Ishikawa (cell line): ENCODE measurements at regions not wholly inside any gene's neighbourhood (a gene's known extent, or its start where the extent isn't known, plus 50 kb on each side); places are given as distances from the start of the nearest gene placed in this dataset.

Experiments
- CEBPB ChIP-seq: IDR thresholded peaks from 2 replicates; pipeline ENCODE4 v1.6.1; 2012
- CREB1 ChIP-seq: IDR thresholded peaks from 2 replicates; pipeline ENCODE4 v1.6.1; 2012; ENCODE audit warnings: low read depth
- EGR1 ChIP-seq: IDR thresholded peaks from 2 replicates; pipeline ENCODE4 v1.6.1; 2012
- EP300 ChIP-seq: IDR thresholded peaks from 2 replicates; pipeline ENCODE4 v1.6.1; 2012; ENCODE audit warnings: borderline replicate concordance
- FOXM1 ChIP-seq: IDR thresholded peaks from 2 replicates; pipeline ENCODE4 v1.6.1; 2012; ENCODE audit warnings: low read depth, borderline replicate concordance
- NFIC ChIP-seq: IDR thresholded peaks from 2 replicates; pipeline ENCODE4 v1.6.1; 2012
- RAD21 ChIP-seq: IDR thresholded peaks from 2 replicates; pipeline ENCODE4 v1.6.1; 2012; ENCODE audit warnings: low read depth
- TAF1 ChIP-seq: IDR thresholded peaks from 2 replicates; pipeline ENCODE4 v1.6.1; 2012; ENCODE audit warnings: low read depth, mild to moderate bottlenecking
- TCF12 ChIP-seq: IDR thresholded peaks from 2 replicates; pipeline ENCODE4 v1.6.1; 2012; ENCODE audit warnings: low read depth
- TEAD4 ChIP-seq: IDR thresholded peaks from 2 replicates; pipeline ENCODE4 v1.6.1; 2012
- YY1 ChIP-seq: IDR thresholded peaks from 2 replicates; pipeline ENCODE4 v1.6.1; 2012; ENCODE audit warnings: low read depth
- ZBTB7A ChIP-seq: IDR thresholded peaks from 2 replicates; pipeline ENCODE4 v1.6.1; 2012; ENCODE audit warnings: low read depth
- TF ChIP-seq, protein P1 (sequence below): IDR thresholded peaks from 2 replicates; pipeline ENCODE4 v1.6.1; 2012
- TF ChIP-seq, protein P2 (sequence below): IDR thresholded peaks from 2 replicates; pipeline ENCODE4 v1.6.1; 2012
- TF ChIP-seq, protein P3 (sequence below): IDR thresholded peaks from 2 replicates; pipeline ENCODE4 v1.6.1; 2012; ENCODE audit warnings: low read depth, mild to moderate bottlenecking

DNA sequence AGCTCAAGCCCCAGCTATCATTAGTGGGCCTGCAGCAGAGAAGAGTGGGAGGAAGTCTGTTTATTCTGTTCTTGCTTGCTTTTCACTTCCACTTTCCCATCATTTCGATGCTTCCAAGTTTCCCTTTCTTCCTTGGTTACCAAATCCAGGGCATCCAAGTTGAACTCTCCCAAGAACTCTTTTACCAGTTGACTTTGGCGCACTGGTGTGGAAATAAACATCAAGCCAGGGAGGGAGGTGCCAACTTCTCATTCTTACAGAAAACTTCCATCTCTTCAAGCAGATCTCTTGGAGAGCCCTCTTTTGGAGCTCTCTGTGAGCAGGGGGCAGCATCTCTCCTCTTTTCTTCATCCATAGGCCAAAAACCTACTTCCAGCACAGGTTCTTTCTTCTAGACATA lies 85.7 kb upstream of the RGS17 start:
- TF ChIP-seq ZBTB7A (no peak), EGR1 (no peak), TAF1 (no peak), TCF12 (no peak), RAD21 (no peak), FOXM1 (no peak), TEAD4 (no peak), CEBPB (no peak), NFIC (no peak), YY1 (no peak), EP300 (no peak), CREB1 (no peak)
- TF ChIP-seq, protein P1, sequence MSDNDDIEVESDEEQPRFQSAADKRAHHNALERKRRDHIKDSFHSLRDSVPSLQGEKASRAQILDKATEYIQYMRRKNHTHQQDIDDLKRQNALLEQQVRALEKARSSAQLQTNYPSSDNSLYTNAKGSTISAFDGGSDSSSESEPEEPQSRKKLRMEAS, result no peak
- TF ChIP-seq, protein P2, sequence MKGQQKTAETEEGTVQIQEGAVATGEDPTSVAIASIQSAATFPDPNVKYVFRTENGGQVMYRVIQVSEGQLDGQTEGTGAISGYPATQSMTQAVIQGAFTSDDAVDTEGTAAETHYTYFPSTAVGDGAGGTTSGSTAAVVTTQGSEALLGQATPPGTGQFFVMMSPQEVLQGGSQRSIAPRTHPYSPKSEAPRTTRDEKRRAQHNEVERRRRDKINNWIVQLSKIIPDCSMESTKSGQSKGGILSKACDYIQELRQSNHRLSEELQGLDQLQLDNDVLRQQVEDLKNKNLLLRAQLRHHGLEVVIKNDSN, result no peak
- TF ChIP-seq, protein P3, sequence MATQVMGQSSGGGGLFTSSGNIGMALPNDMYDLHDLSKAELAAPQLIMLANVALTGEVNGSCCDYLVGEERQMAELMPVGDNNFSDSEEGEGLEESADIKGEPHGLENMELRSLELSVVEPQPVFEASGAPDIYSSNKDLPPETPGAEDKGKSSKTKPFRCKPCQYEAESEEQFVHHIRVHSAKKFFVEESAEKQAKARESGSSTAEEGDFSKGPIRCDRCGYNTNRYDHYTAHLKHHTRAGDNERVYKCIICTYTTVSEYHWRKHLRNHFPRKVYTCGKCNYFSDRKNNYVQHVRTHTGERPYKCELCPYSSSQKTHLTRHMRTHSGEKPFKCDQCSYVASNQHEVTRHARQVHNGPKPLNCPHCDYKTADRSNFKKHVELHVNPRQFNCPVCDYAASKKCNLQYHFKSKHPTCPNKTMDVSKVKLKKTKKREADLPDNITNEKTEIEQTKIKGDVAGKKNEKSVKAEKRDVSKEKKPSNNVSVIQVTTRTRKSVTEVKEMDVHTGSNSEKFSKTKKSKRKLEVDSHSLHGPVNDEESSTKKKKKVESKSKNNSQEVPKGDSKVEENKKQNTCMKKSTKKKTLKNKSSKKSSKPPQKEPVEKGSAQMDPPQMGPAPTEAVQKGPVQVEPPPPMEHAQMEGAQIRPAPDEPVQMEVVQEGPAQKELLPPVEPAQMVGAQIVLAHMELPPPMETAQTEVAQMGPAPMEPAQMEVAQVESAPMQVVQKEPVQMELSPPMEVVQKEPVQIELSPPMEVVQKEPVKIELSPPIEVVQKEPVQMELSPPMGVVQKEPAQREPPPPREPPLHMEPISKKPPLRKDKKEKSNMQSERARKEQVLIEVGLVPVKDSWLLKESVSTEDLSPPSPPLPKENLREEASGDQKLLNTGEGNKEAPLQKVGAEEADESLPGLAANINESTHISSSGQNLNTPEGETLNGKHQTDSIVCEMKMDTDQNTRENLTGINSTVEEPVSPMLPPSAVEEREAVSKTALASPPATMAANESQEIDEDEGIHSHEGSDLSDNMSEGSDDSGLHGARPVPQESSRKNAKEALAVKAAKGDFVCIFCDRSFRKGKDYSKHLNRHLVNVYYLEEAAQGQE, result no peak

GRCh38 chr6:153215242-153215641 lies 84.2 kb upstream of the RGS17 start:
- TF ChIP-seq, protein P1, result no peak
- TF ChIP-seq FOXM1, result no peak
- TF ChIP-seq EP300, result no peak
- TF ChIP-seq EGR1, result no peak
- TF ChIP-seq, protein P3, result no peak
- no peak for TF ChIP-seq CREB1
- no peak for TF ChIP-seq TEAD4
- no peak for TF ChIP-seq TAF1
- no peak for TF ChIP-seq CEBPB
- no peak for TF ChIP-seq NFIC
- TF ChIP-seq RAD21, result no peak
- TF ChIP-seq TCF12, result no peak
- no peak for TF ChIP-seq YY1
- no peak for TF ChIP-seq ZBTB7A
- TF ChIP-seq, protein P2, result no peak

DNA sequence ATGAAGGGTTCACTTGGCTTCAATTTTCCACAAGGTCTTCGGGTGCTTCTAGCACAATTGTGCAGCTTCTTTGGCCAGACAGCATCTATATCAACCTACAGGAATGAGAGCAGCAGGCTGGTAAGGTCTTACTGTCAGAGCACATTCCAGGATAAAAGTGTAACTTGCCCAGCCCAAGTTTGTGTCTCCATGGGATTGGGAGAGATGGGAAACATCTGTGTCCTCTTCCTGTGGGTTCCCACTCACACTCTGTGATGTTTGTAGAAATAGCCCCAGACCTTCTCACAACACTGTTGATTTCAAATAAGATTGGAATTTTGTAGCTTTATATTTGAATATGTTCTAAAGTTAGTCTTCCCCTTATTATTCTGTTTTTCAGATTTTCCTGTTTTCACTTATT lies 83.4 kb upstream of the RGS17 start:
- TF ChIP-seq, protein P2, result no peak
- TF ChIP-seq FOXM1 (no peak), YY1 (no peak), CREB1 (no peak), TCF12 (no peak), EGR1 (no peak), ZBTB7A (no peak), TAF1 (no peak), EP300 (no peak), NFIC (no peak), TEAD4 (no peak), CEBPB (no peak), RAD21 (no peak)
- TF ChIP-seq, protein P3, result no peak
- TF ChIP-seq, protein P1, result no peak

- TF ChIP-seq, protein P1, result no peak
- no peak for TF ChIP-seq FOXM1
- no peak for TF ChIP-seq ZBTB7A
- TF ChIP-seq YY1, result no peak
- TF ChIP-seq TAF1, result no peak
- no peak for TF ChIP-seq RAD21
- no peak for TF ChIP-seq EP300
- TF ChIP-seq, protein P3, result no peak
These were observed 79.0 kb upstream of the RGS17 start for GRCh38 chr6:153210083-153210482.
